Stimulated activated memory B cell treated with anti-CD40 and anti-IgM and Interleukin-4, amounts not matched to agents 10 μg/mL and 1 μg/mL and 100 μg/mL, for 72 hours (primary cell): ENCODE measurements at regions not wholly inside any gene's neighbourhood (a gene's known extent, or its start where the extent isn't known, plus 50 kb on each side); places are given as distances from the start of the nearest gene placed in this dataset.
"Not testable (repeated sequence)": the region's sequence is repeated elsewhere in the genome, so short reads cannot be mapped to it uniquely, and the experiment has no call there.

ENCODE experiments used
- ATAC-seq: fragments of 150-1000 bp; cut with Tn5 transposase; 2 replicates; pipeline ENCODE4 v1.10.0; 2021
- H3K27ac Mint-ChIP-seq: one replicate; pipeline ENCODE4 v1.8.0; 2022; ENCODE audit warnings: mild to moderate bottlenecking, mixed read lengths
- H3K27me3 Mint-ChIP-seq: one replicate; pipeline ENCODE4 v1.8.0; 2022; ENCODE audit warnings: mixed read lengths
- H3K36me3 Mint-ChIP-seq: one replicate; pipeline ENCODE4 v1.8.0; 2022; ENCODE audit warnings: mixed read lengths
- H3K4me1 Mint-ChIP-seq: one replicate; pipeline ENCODE4 v1.8.0; 2022; ENCODE audit warnings: mixed read lengths
- H3K4me3 Mint-ChIP-seq: one replicate; pipeline ENCODE4 v1.8.0; 2022; ENCODE audit warnings: mild to moderate bottlenecking, moderate library complexity, mixed read lengths
- H3K9me3 Mint-ChIP-seq: one replicate; pipeline ENCODE4 v1.8.0; 2022; ENCODE audit warnings: mixed read lengths

GRCh38 chr5:82974346-82974745, 102.8 kb downstream of the TMEM167A start:
- not testable (repeated sequence) for H3K27me3 Mint-ChIP-seq, ATAC-seq, H3K4me1 Mint-ChIP-seq, H3K4me3 Mint-ChIP-seq, H3K27ac Mint-ChIP-seq, H3K36me3 Mint-ChIP-seq
- peaks cover 19% of the 10 kb centered on the region for H3K9me3 Mint-ChIP-seq

GRCh38 chr5:82971901-82972300, 105.3 kb downstream of the TMEM167A start:
- peaks cover 5% of the 10 kb centered on the region for H3K36me3 Mint-ChIP-seq
- no peak overlapping the region for H3K4me3 Mint-ChIP-seq
- ATAC-seq, result no peak
- H3K27me3 Mint-ChIP-seq, result no peaks in the 10 kb centered on the region
- H3K4me1 Mint-ChIP-seq, result no peaks in the 10 kb centered on the region
- peaks cover 19% of the 10 kb centered on the region for H3K9me3 Mint-ChIP-seq
- H3K27ac Mint-ChIP-seq, result no peak overlapping the region

- not testable (repeated sequence) for ATAC-seq, H3K36me3 Mint-ChIP-seq, H3K4me3 Mint-ChIP-seq, H3K27me3 Mint-ChIP-seq, H3K4me1 Mint-ChIP-seq, H3K27ac Mint-ChIP-seq
- H3K9me3 Mint-ChIP-seq, result peaks cover 16% of the 10 kb centered on the region
Measured at GRCh38 chr5:82971034-82971806, 106.0 kb downstream of the TMEM167A start.

GRCh38 chr5:82969221-82969976, 107.8 kb downstream of the TMEM167A start:
- not testable (repeated sequence) for H3K27ac Mint-ChIP-seq, H3K36me3 Mint-ChIP-seq, H3K4me1 Mint-ChIP-seq, H3K27me3 Mint-ChIP-seq, H3K4me3 Mint-ChIP-seq, ATAC-seq, H3K9me3 Mint-ChIP-seq

GRCh38 chr5:82967072-82967471, 110.1 kb downstream of the TMEM167A start:
- Mint-ChIP-seq H3K4me3 (no peak overlapping the region), H3K27ac (no peak overlapping the region)

GRCh38 chr5:82959466-82959865, 117.7 kb downstream of the TMEM167A start:
- no peaks in the 10 kb centered on the region for H3K4me1 Mint-ChIP-seq
- H3K9me3 Mint-ChIP-seq, result peaks cover 19% of the 10 kb centered on the region

More at GRCh38 chr5:82967072-82967471, 110.1 kb downstream of the TMEM167A start:
- H3K27me3 Mint-ChIP-seq, result no peaks in the 10 kb centered on the region
- ATAC-seq, result no peak
- H3K9me3 Mint-ChIP-seq, result no peaks in the 10 kb centered on the region
- no peaks in the 10 kb centered on the region for H3K4me1 Mint-ChIP-seq
- no peaks in the 10 kb centered on the region for H3K36me3 Mint-ChIP-seq

GRCh38 chr5:82956600-82956999, 120.6 kb downstream of the TMEM167A start:
- Mint-ChIP-seq H3K27ac (no peak overlapping the region), H3K36me3 (no peaks in the 10 kb centered on the region), H3K4me1 (no peaks in the 10 kb centered on the region), H3K4me3 (no peak overlapping the region), H3K9me3 (peaks cover 19% of the 10 kb centered on the region), H3K27me3 (no peaks in the 10 kb centered on the region)
- no peak for ATAC-seq

More at GRCh38 chr5:82959466-82959865, 117.7 kb downstream of the TMEM167A start:
- Mint-ChIP-seq H3K36me3 (no peaks in the 10 kb centered on the region), H3K4me3 (no peak overlapping the region), H3K27me3 (no peaks in the 10 kb centered on the region), H3K27ac (no peak overlapping the region)
- no peak for ATAC-seq

GRCh38 chr5:82952326-82952725, 124.9 kb downstream of the TMEM167A start:
- Mint-ChIP-seq H3K9me3 (peaks cover 17% of the 10 kb centered on the region), H3K36me3 (no peaks in the 10 kb centered on the region), H3K4me1 (no peaks in the 10 kb centered on the region), H3K27ac (no peak overlapping the region), H3K27me3 (no peaks in the 10 kb centered on the region), H3K4me3 (no peak overlapping the region)
- no peak for ATAC-seq

GRCh38 chr5:82944267-82944666, 132.9 kb downstream of the TMEM167A start:
- not testable (repeated sequence) for H3K4me1 Mint-ChIP-seq, H3K9me3 Mint-ChIP-seq, H3K36me3 Mint-ChIP-seq, ATAC-seq, H3K27me3 Mint-ChIP-seq, H3K27ac Mint-ChIP-seq, H3K4me3 Mint-ChIP-seq

- H3K9me3 Mint-ChIP-seq, result peaks cover 2% of the 10 kb centered on the region
- H3K27ac Mint-ChIP-seq, result no peak overlapping the region
- no peaks in the 10 kb centered on the region for H3K4me1 Mint-ChIP-seq
- no peaks in the 10 kb centered on the region for H3K36me3 Mint-ChIP-seq
- no peak for ATAC-seq
- no peak overlapping the region for H3K4me3 Mint-ChIP-seq
- H3K27me3 Mint-ChIP-seq, result no peaks in the 10 kb centered on the region
Measured at GRCh38 chr5:82942083-82942881, 134.9 kb downstream of the TMEM167A start.

- H3K27me3 Mint-ChIP-seq, result no peaks in the 10 kb centered on the region
Measured at GRCh38 chr5:82938901-82939725, 138.1 kb downstream of the TMEM167A start.

GRCh38 chr5:82932473-82933220, 144.5 kb downstream of the TMEM167A start:
- not testable (repeated sequence) for H3K4me3 Mint-ChIP-seq, H3K36me3 Mint-ChIP-seq, H3K27ac Mint-ChIP-seq, H3K4me1 Mint-ChIP-seq, H3K9me3 Mint-ChIP-seq, H3K27me3 Mint-ChIP-seq, ATAC-seq

More at GRCh38 chr5:82938901-82939725, 138.1 kb downstream of the TMEM167A start:
- no peaks in the 10 kb centered on the region for H3K36me3 Mint-ChIP-seq
- no peak overlapping the region for H3K27ac Mint-ChIP-seq
- H3K9me3 Mint-ChIP-seq, result no peaks in the 10 kb centered on the region
- H3K4me1 Mint-ChIP-seq, result no peaks in the 10 kb centered on the region
- ATAC-seq, result no peak
- no peak overlapping the region for H3K4me3 Mint-ChIP-seq

- Mint-ChIP-seq H3K9me3 (no peaks in the 10 kb centered on the region), H3K36me3 (no peaks in the 10 kb centered on the region), H3K27ac (no peak overlapping the region), H3K4me3 (no peak overlapping the region), H3K4me1 (no peaks in the 10 kb centered on the region), H3K27me3 (peaks cover 8% of the 10 kb centered on the region)
- no peak for ATAC-seq
Measured at GRCh38 chr5:82931110-82931509, 146.1 kb downstream of the TMEM167A start.

- H3K9me3 Mint-ChIP-seq, result peaks cover 3% of the 10 kb centered on the region
- H3K36me3 Mint-ChIP-seq, result no peaks in the 10 kb centered on the region
- no peaks in the 10 kb centered on the region for H3K4me1 Mint-ChIP-seq
- ATAC-seq, result no peak
- H3K27ac Mint-ChIP-seq, result no peak overlapping the region
- H3K4me3 Mint-ChIP-seq, result no peak overlapping the region
- no peaks in the 10 kb centered on the region for H3K27me3 Mint-ChIP-seq
Measured at GRCh38 chr5:82925061-82925411, 152.2 kb downstream of the TMEM167A start.
